HCT116 (cell line): ENCODE measurements at regions not wholly inside any gene's neighbourhood (a gene's known extent, or its start where the extent isn't known, plus 50 kb on each side); places are given as distances from the start of the nearest gene placed in this dataset.

Experiments
- ATAC-seq: fragments of 200-7000 bp; cut with Tn5 transposase; 2 replicates; pipeline ENCODE4 v1.9.1; 2020; ENCODE audit warnings: mild to moderate bottlenecking, moderate library complexity
- BruUV-seq: library from RNA; stranded (reverse); fragments of 400-500 nt; replicated peaks from 2 replicates; lab custom pipeline; 2021; lab: Mats Ljungman, UMichigan
- CTCF ChIA-PET: fragments of 300-600 bp; sonication (Branson Sonifier 250); formaldehyde crosslinking; loops from one replicate; lab custom pipeline; 2021; ENCODE audit warnings: antibody characterized with exemption; lab: Charles Lee
- POLR2A ChIA-PET: fragments of 300-600, 350-600 bp; sonication (Branson Sonifier 250); formaldehyde crosslinking; loops from one replicate; lab custom pipeline; 2021; ENCODE audit warnings: antibody characterized with exemption; lab: Charles Lee
- RAD21 ChIA-PET, 2 experiments: fragments of 300-600 bp; sonication (Branson Sonifier 250); formaldehyde crosslinking; loops; one replicate each; lab custom pipeline; 2023; ENCODE audit warnings: low total read pairs in 2 of 2; ENCODE audit not compliant: uncharacterized antibody in 2 of 2, unreplicated experiment in 2 of 2, low non-redundant PET in 1 of 2; lab: Charles Lee
- DNase-seq: peaks from one replicate; pipeline ENCODE4 v3.0.0-alpha.2; 2010; ENCODE audit warnings: low read depth, low spot score
- H2AFZ ChIP-seq: fragments of 200-600 bp; shearing (Covaris generic), sonication (generic); 2 replicates; pipeline ENCODE4 v1.6.1; 2017; ENCODE audit warnings: low read depth, mixed run types, mixed read lengths, antibody characterized with exemption, low read length; ENCODE audit not compliant: poor library complexity, severe bottlenecking
- H3K27ac ChIP-seq: 2 replicates; pipeline ENCODE4 v1.5.1; 2012; ENCODE audit warnings: low read depth, low read length
- H3K27me3 ChIP-seq: fragments of 200-600 bp; sonication (generic); 2 replicates; pipeline ENCODE4 v1.6.1; 2016; ENCODE audit warnings: mixed run types, low read length, mixed read lengths; ENCODE audit not compliant: insufficient read depth
- H3K36me3 ChIP-seq, 2 experiments: fragments of 200-500 bp in 1 of 2; fragments of 200-600 bp in 1 of 2; sonication (Bioruptor generic) in 1 of 2; sonication (generic) in 1 of 2; 2 replicates each; pipeline versions ENCODE4 v1.5.1 to v1.6.1; 2014 to 2016; ENCODE audit warnings: low read length in 2 of 2, inconsistent platforms in 1 of 2, mixed read lengths in 1 of 2, mixed run types in 1 of 2; ENCODE audit not compliant: insufficient read depth in 2 of 2, control insufficient read depth in 1 of 2
- H3K4me1 ChIP-seq, 2 experiments: fragments of 200-600 bp in 1 of 2; sonication (generic) in 1 of 2; 2 replicates each; pipeline versions ENCODE4 v1.5.1 to v1.6.1; 2012 to 2017; ENCODE audit warnings: low read length in 2 of 2, inconsistent platforms in 1 of 2, mild to moderate bottlenecking in 1 of 2, mixed read lengths in 1 of 2, mixed run types in 1 of 2, moderate library complexity in 1 of 2; ENCODE audit not compliant: insufficient read depth in 2 of 2, control insufficient read depth in 1 of 2
- H3K4me2 ChIP-seq: fragments of 200-600 bp; sonication (generic); 2 replicates; pipeline ENCODE4 v1.6.1; 2017; ENCODE audit warnings: mixed run types, low read length, mixed read lengths
- H3K4me3 ChIP-seq, 2 experiments: fragments of 200-600 bp in 1 of 2; sonication (generic) in 1 of 2; replicated peaks in 1 of 2; 2 replicates each; pipeline ENCODE4 v1.5.1; 2011 to 2016; ENCODE audit warnings: low read length in 2 of 2, control low read depth in 1 of 2, low read depth in 1 of 2, mild to moderate bottlenecking in 1 of 2, mixed read lengths in 1 of 2, mixed run types in 1 of 2
- H3K79me2 ChIP-seq: fragments of 200-600 bp; sonication (generic); 2 replicates; pipeline ENCODE4 v1.6.1; 2017; ENCODE audit warnings: mild to moderate bottlenecking, mixed run types, low read length, moderate library complexity, mixed read lengths; ENCODE audit not compliant: insufficient read depth
- H3K9ac ChIP-seq: fragments of 200-600 bp; sonication (generic); 2 replicates; pipeline ENCODE4 v1.6.1; 2016; ENCODE audit warnings: low read length, mixed read lengths
- H3K9me2 ChIP-seq: fragments of 200-600 bp; sonication (generic), shearing (Covaris generic); 2 replicates; pipeline ENCODE4 v1.6.1; 2017; ENCODE audit warnings: mixed run types, mild to moderate bottlenecking, moderate library complexity; ENCODE audit not compliant: insufficient read depth
- H3K9me3 ChIP-seq, 2 experiments: fragments of 200-500 bp in 1 of 2; fragments of 200-600 bp in 1 of 2; sonication (Bioruptor generic) in 1 of 2; sonication (generic) in 1 of 2; 2 replicates each; pipeline ENCODE4 v1.6.1; 2014 to 2017; ENCODE audit warnings: low read length in 2 of 2, mixed read lengths in 2 of 2, inconsistent platforms in 1 of 2, low read depth in 1 of 2, mild to moderate bottlenecking in 1 of 2, mixed run types in 1 of 2, moderate library complexity in 1 of 2; ENCODE audit not compliant: control insufficient read depth in 1 of 2, insufficient read depth in 1 of 2
- H4K20me1 ChIP-seq: fragments of 200-600 bp; sonication (generic), shearing (Covaris generic); 2 replicates; pipeline ENCODE4 v1.6.1; 2017; ENCODE audit warnings: mixed run types, mild to moderate bottlenecking, moderate library complexity; ENCODE audit not compliant: insufficient read depth
- CEBPB ChIP-seq: IDR thresholded peaks from 2 replicates; pipeline ENCODE4 v1.6.1; 2012; ENCODE audit warnings: low read depth
- EGR1 ChIP-seq: IDR thresholded peaks from 2 replicates; pipeline ENCODE4 v1.6.1; 2012; ENCODE audit warnings: low read depth
- ELF1 ChIP-seq: IDR thresholded peaks from 2 replicates; pipeline ENCODE4 v1.6.1; 2012; ENCODE audit warnings: low read depth, borderline replicate concordance
- EZH2phosphoT487 ChIP-seq: fragments of 200-600 bp; IDR thresholded peaks from 2 replicates; pipeline ENCODE4 v1.6.1; 2018; ENCODE audit warnings: antibody characterized with exemption, borderline replicate concordance
- RAD21 ChIP-seq: IDR thresholded peaks from 2 replicates; pipeline ENCODE4 v1.6.1; 2012; ENCODE audit warnings: low read depth, mild to moderate bottlenecking
- SP1 ChIP-seq: IDR thresholded peaks from 2 replicates; pipeline ENCODE4 v1.6.1; 2012; ENCODE audit warnings: low read depth
- TCF7L2 ChIP-seq: IDR thresholded peaks from 2 replicates; pipeline ENCODE4 v1.7.0; 2011; ENCODE audit warnings: borderline replicate concordance, inconsistent platforms; ENCODE audit not compliant: insufficient read depth, insufficient read length; ENCODE audit errors: extremely low read depth
- ZNF274 ChIP-seq: fragments of 200-500 bp; sonication (Bioruptor generic); IDR thresholded peaks from 2 replicates; pipeline ENCODE4 v1.6.1; 2014; ENCODE audit warnings: mild to moderate bottlenecking, low read depth, low read length, inconsistent platforms
- intact Hi-C: fragments of 100-400 bp; cut with micrococcal nuclease; formaldehyde crosslinking; loops from 2 replicates; pipeline ENCODE4 v1.10.0; 2022
- TF ChIP-seq, protein P1 (sequence below), 3 experiments: fragments of 200-600 bp in 1 of 3; sonication (generic) in 1 of 3; IDR thresholded peaks in 2 of 3; conservative IDR thresholded peaks in 1 of 3; 2 replicates each; pipeline ENCODE4 v1.5.1; 2012 to 2017; ENCODE audit warnings: low read depth in 2 of 3, low read length in 2 of 3, antibody characterized with exemption in 1 of 3, borderline replicate concordance in 1 of 3, control low read depth in 1 of 3, mild to moderate bottlenecking in 1 of 3, mixed read lengths in 1 of 3, mixed run types in 1 of 3, moderate library complexity in 1 of 3; ENCODE audit not compliant: insufficient read depth in 1 of 3
- TF ChIP-seq, protein P2 (sequence below): IDR thresholded peaks from 2 replicates; pipeline ENCODE4 v1.6.1; 2012

DNA sequence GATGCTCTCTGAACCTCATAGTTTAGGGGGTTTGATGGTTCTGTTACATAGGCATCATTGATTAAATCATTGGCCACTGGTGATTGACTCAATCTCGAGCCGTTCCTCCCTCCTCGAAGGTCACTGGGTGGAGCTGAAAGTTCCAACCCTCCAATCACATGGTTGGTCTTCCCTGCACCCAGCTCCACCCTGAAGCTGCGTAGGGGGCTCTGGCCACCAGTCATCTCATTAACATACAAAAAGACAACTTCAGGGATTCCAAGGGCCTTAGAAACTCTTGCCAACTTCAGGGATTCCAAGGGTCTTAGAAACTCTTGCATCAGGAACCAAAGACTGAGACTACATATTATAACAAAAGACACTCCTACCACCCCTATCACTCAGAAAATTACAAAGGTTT, 306.5 kb upstream of the TNRC6C start (continued):
- TF ChIP-seq, protein P1, sequence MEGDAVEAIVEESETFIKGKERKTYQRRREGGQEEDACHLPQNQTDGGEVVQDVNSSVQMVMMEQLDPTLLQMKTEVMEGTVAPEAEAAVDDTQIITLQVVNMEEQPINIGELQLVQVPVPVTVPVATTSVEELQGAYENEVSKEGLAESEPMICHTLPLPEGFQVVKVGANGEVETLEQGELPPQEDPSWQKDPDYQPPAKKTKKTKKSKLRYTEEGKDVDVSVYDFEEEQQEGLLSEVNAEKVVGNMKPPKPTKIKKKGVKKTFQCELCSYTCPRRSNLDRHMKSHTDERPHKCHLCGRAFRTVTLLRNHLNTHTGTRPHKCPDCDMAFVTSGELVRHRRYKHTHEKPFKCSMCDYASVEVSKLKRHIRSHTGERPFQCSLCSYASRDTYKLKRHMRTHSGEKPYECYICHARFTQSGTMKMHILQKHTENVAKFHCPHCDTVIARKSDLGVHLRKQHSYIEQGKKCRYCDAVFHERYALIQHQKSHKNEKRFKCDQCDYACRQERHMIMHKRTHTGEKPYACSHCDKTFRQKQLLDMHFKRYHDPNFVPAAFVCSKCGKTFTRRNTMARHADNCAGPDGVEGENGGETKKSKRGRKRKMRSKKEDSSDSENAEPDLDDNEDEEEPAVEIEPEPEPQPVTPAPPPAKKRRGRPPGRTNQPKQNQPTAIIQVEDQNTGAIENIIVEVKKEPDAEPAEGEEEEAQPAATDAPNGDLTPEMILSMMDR (IDR thresholded peaks at IDR 0.05 in 2 of 3, conservative IDR thresholded peaks at IDR 0.05 in 1 of 3; ENCODE audit: borderline replicate concordance in 1 of 3, insufficient read depth in 1 of 3, low read depth in 2 of 3, low read length in 2 of 3): no peak
- TF ChIP-seq SP1 (no peak), EGR1 (no peak), CEBPB (no peak), TCF7L2 (no peak)

DNA sequence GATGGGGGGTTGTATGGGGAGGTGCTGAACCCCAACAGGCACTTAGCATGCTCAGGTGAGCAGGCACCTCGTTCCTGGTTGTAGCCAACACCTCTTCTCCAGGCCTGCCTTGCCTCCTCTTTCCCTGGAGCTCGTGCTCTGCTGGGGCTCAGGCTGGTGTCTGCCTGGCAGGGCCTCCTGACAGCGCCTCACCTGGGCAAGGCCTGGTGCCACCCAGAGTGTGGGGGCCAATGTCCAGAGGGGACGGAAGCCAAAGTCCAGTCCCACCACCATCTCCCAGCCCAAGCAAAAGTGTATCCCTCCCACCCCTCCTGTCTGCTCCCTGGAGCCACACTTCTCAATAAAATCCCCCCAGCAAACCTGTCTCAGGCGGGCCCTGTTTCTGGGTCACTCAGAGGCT, 304.2 kb upstream of the TNRC6C start:
- Histone ChIP-seq H3K79me2 (no peaks in the 10 kb centered on the region), H2AFZ (no peak overlapping the region), H3K9ac (no peak overlapping the region), H3K4me1 (no peaks in the 10 kb centered on the region), H3K4me2 (no peak overlapping the region), H4K20me1 (no peaks in the 10 kb centered on the region), H3K9me2 (no peaks in the 10 kb centered on the region), H3K27me3 (peaks cover 40% of the 10 kb centered on the region; the same call in 1 of the 2 replicates), H3K4me3 (no peak overlapping the region), H3K36me3 (no peaks in the 10 kb centered on the region), H3K27ac (no peak overlapping the region), H3K9me3 (no peaks in the 10 kb centered on the region)
- intact Hi-C loops: no loop called here
- POLR2A ChIA-PET: no interaction called here
- ATAC-seq: no peak
- DNase-seq: no peak
- BruUV-seq: no TSS peak
- RAD21 ChIA-PET: no interaction called here
- CTCF ChIA-PET: no interaction called here
- TF ChIP-seq SP1 (no peak), ZNF274 (no peak), RAD21 (no peak), EGR1 (no peak), EZH2phosphoT487 (no peak), ELF1 (no peak)
- TF ChIP-seq, protein P2, sequence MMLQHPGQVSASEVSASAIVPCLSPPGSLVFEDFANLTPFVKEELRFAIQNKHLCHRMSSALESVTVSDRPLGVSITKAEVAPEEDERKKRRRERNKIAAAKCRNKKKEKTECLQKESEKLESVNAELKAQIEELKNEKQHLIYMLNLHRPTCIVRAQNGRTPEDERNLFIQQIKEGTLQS: no peak
